ENCODE measurements at regions not wholly inside any gene's neighbourhood (a gene's known extent, or its start where the extent isn't known, plus 50 kb on each side); places are given as distances from the start of the nearest gene placed in this dataset.

DNA sequence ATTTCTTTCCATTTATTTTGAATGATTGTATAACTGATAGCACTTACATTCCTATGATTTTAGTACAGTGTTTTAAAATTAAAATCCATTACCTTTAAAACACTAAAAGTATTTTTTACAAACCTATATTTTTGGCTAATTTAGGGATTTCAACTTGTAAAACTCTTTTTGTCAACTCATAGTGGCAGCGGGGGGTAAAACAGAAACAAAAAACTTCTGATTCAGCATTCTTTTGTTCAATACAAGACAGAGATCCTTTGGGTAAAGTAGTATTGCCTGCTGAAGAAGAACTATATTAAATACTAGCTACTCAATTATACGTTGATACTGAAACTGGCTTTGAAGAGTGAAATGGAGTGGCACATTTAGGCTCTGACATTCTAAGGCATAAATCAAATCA, 437.4 kb upstream of the CDH19 start (continued):
- peak; percentile 98 for TF ChIP-seq BACH1 (IDR thresholded peaks at IDR 0.05; ENCODE audit: low read length)
- TF ChIP-seq RAD21 (IDR thresholded peaks at IDR 0.05 in 1 of 2, conservative IDR thresholded peaks at IDR 0.05 in 1 of 2; ENCODE audit: low read depth in 2 of 2, low read length in 2 of 2): no peak
- TF ChIP-seq RBBP5 (IDR thresholded peaks at IDR 0.05; ENCODE audit: borderline replicate concordance, low read depth, low read length): no peak
- TF ChIP-seq EZH2 (IDR thresholded peaks at IDR 0.05; ENCODE audit: low read depth, low read length, severe bottlenecking): no peak
- TF ChIP-seq MAFK (IDR thresholded peaks at IDR 0.05; ENCODE audit: low read depth, low read length): peak; percentile 91

All from H1 (cell line).